ENCODE measurements at regions not wholly inside any gene's neighbourhood (a gene's known extent, or its start where the extent isn't known, plus 50 kb on each side); places are given as distances from the start of the nearest gene placed in this dataset.

- no peak for DNase-seq
Observed at GRCh38 chr6:143621876-143622605, 55.7 kb upstream of the PHACTR2 start.

- no peak for DNase-seq
Observed at GRCh38 chr6:143621159-143621873, 56.4 kb upstream of the PHACTR2 start.

GRCh38 chr6:143620447-143620846 lies 57.3 kb upstream of the PHACTR2 start:
- no peak for DNase-seq

- no peak for DNase-seq
Observed at GRCh38 chr6:143619824-143620401, 57.9 kb upstream of the PHACTR2 start.

GRCh38 chr6:143616741-143617140 lies 61.0 kb upstream of the PHACTR2 start:
- no peak for DNase-seq

- no peak for DNase-seq
Observed at GRCh38 chr6:143615785-143616184, 62.0 kb upstream of the PHACTR2 start.

GRCh38 chr6:143614235-143614634 lies 63.5 kb upstream of the PHACTR2 start:
- DNase-seq: no peak

GRCh38 chr6:143613749-143614148 lies 64.0 kb upstream of the PHACTR2 start:
- no peak for DNase-seq

- DNase-seq: no peak
Observed at GRCh38 chr6:143612186-143612585, 65.6 kb upstream of the PHACTR2 start.

- no peak for DNase-seq
Observed at GRCh38 chr6:143611580-143611979, 66.2 kb upstream of the PHACTR2 start.

GRCh38 chr6:143609972-143610371 lies 67.8 kb upstream of the PHACTR2 start:
- no peak for DNase-seq

GRCh38 chr6:143609501-143609900 lies 68.3 kb upstream of the PHACTR2 start:
- no peak for DNase-seq

- DNase-seq: no peak
Observed at GRCh38 chr6:143608906-143609305, 68.9 kb upstream of the PHACTR2 start.

GRCh38 chr6:143607974-143608373 lies 69.8 kb upstream of the PHACTR2 start:
- no peak for DNase-seq

GRCh38 chr6:143607168-143607567 lies 70.6 kb upstream of the PHACTR2 start:
- no peak for DNase-seq

GRCh38 chr6:143605906-143606521 lies 71.8 kb upstream of the PHACTR2 start:
- DNase-seq: no peak

- no peak for DNase-seq
Observed at GRCh38 chr6:143603455-143603854, 74.3 kb upstream of the PHACTR2 start.

GRCh38 chr6:143601504-143601903 lies 76.3 kb upstream of the PHACTR2 start:
- no peak for DNase-seq

- no peak for DNase-seq
Observed at GRCh38 chr6:143600821-143601220, 76.9 kb upstream of the PHACTR2 start.

- DNase-seq: no peak
Observed at GRCh38 chr6:143598466-143599080, 79.2 kb upstream of the PHACTR2 start.

GRCh38 chr6:143596866-143597265 lies 80.9 kb upstream of the PHACTR2 start:
- DNase-seq: no peak

GRCh38 chr6:143595251-143596036 lies 82.3 kb upstream of the PHACTR2 start:
- DNase-seq: no peak

Data from stimulated activated naive CD4-positive, alpha-beta T cell (primary cell).